Activated naive CD4-positive, alpha-beta T cell treated with anti-CD3 and anti-CD28 coated beads, Interleukin-2, amount 10 ng/mL, durations not matched to agents 7 days and 5 days (primary cell): ENCODE measurements at regions not wholly inside any gene's neighbourhood (a gene's known extent, or its start where the extent isn't known, plus 50 kb on each side); places are given as distances from the start of the nearest gene placed in this dataset.

Experiments
- CTCF ChIA-PET: fragments of 350-600 bp; sonication (Branson Sonifier 250); formaldehyde crosslinking; loops from one replicate; lab custom pipeline; 2021; ENCODE audit warnings: antibody characterized with exemption; lab: Charles Lee
- DNase-seq: peaks from one replicate; pipeline ENCODE4 v3.0.0-alpha.2; 2020
- H3K27ac Mint-ChIP-seq: one replicate; pipeline ENCODE4 v1.8.0; 2021; ENCODE audit warnings: mild to moderate bottlenecking, moderate library complexity, mixed read lengths
- H3K27me3 Mint-ChIP-seq: one replicate; pipeline ENCODE4 v1.8.0; 2021; ENCODE audit warnings: mild to moderate bottlenecking, mixed read lengths
- H3K36me3 Mint-ChIP-seq: one replicate; pipeline ENCODE4 v1.8.0; 2021; ENCODE audit warnings: mixed read lengths
- H3K4me1 Mint-ChIP-seq: one replicate; pipeline ENCODE4 v1.8.0; 2021; ENCODE audit warnings: mixed read lengths
- H3K4me3 Mint-ChIP-seq: one replicate; pipeline ENCODE4 v1.8.0; 2021; ENCODE audit warnings: mild to moderate bottlenecking, moderate library complexity, mixed read lengths
- H3K9me3 Mint-ChIP-seq: one replicate; pipeline ENCODE4 v1.8.0; 2021; ENCODE audit warnings: mixed read lengths

DNA sequence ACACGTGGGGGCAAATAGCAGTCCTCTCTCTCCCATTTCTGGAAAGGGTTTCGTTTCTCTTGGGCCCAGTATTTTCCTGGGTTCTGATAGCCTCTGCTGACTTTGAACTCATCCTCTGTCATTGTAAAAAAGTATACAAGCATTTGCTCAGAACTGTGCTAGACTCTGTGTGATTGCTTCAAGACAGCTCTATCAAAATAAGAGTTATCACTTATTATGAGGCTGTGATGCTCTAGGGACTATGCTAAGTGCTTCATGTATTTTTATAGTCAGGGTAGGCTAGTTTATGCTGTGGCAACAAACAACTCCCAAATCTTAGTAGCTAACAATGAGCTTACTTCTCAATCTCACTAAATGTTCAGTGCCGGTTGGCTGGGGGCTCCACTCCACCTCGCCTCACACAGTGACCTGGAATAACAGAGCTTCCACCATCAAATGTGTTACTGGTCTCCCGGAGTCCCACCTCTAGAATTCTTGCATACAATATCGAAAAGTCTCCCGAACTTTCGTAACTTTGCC is 110.8 kb upstream of the CDC42EP3 start:
- Mint-ChIP-seq H3K9me3 (peaks cover 2% of the 10 kb centered on the region), H3K4me3 (no peak overlapping the region), H3K27me3 (peaks cover 7% of the 10 kb centered on the region), H3K4me1 (no peaks in the 10 kb centered on the region), H3K27ac (no peak overlapping the region), H3K36me3 (no peaks in the 10 kb centered on the region)
- CTCF ChIA-PET, result interaction anchor here (0.8 kb wide), 1 partner anchor 12 kb away, joined by 3 read pairs; no protein-coding TSS in a partner anchor
- DNase-seq, result no peak

DNA sequence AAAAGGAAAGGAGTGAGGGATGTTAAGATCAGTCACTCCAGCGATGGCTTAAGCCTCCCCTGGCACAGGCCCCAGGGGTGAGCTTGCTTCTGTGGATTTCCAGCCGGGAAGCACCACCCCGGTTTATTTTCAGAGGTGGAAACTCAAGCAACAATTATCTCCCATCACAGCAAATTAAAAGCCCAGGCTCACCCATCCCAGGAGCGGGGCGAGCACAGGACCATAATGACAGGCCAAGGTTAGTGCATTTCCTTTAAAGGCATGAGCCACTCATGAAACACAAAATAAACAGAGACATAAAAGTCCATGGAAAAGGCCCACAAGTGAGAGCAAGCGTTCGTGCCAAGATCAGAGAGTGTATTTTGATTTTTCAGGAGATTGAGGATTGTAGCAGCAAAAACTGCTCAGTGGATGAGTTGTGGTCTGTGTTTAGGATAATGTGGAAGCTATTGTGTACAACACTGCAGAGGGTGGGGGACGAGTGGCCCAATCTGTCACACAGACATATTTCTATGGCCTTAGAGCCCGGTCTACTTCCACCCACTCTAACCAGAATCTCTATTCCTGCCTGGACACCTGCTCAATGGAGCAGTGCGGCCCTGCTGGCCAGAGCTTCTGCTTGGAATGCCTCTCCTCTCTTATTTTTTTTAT is 111.4 kb upstream of the CDC42EP3 start:
- H3K9me3 Mint-ChIP-seq, result peaks cover 6% of the 10 kb centered on the region
- CTCF ChIA-PET, result no interaction called here

DNA sequence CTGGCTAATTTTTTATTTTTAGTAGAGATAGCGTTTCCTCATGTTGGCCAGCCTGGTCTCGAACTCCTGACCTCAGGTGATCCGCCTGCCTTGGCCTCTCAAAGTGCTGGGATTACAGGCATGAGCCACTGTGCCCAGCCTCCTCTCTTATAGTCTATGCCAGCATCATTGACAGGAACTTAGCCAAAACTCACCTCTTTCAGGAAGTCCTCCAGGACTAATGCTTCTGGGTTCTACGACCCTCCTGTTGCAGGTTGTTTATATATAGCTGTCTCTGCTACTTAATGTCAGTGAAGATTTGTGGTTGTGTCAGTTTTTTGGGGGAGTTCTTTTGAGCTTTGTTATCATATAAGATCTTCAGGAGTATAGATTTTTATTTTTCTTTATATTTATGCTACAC is 112.1 kb upstream of the CDC42EP3 start:
- Mint-ChIP-seq H3K9me3 (peaks cover 12% of the 10 kb centered on the region), H3K27ac (no peak overlapping the region), H3K36me3 (no peaks in the 10 kb centered on the region), H3K4me1 (no peaks in the 10 kb centered on the region), H3K4me3 (no peak overlapping the region), H3K27me3 (peaks cover 6% of the 10 kb centered on the region)
- CTCF ChIA-PET, result no interaction called here
- no peak for DNase-seq

More for the DNA sequence above, 111.4 kb upstream of the CDC42EP3 start:
- Mint-ChIP-seq H3K27ac (no peak overlapping the region), H3K4me3 (no peak overlapping the region), H3K4me1 (no peaks in the 10 kb centered on the region), H3K36me3 (no peaks in the 10 kb centered on the region), H3K27me3 (peaks cover 9% of the 10 kb centered on the region)
- no peak for DNase-seq

DNA sequence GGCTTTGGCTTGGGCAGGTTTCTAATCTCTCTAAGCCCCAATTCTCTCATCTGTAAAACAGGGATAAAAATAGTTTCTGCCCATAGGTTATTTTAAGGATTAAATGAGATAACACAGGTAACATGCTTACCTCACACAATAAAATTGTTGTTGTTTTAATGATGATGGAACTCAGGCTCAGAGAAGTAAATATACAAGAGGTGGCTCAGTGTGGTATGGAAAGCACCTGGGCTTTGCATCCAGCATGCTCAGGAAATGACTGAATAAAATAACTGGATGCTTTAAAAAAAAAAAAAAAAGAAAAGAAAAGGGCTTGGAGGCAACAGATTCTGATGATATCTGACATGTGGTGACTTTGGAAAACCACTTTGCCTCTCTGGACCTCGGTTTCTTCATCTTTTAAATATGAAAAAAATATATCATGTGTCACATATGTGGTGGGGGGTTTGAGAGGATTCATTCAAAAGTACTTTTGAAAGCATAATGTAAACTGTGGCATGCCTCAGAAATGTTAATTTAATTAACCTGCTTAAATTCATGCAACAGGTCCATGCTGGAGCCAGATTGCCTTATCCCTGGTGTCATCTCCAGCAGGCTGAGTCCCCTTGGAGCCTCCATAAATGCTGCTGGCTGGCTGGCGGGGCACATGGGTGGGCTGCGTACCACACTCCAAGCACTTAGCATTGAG is 112.8 kb upstream of the CDC42EP3 start:
- Mint-ChIP-seq H3K27ac (no peak overlapping the region), H3K4me1 (no peaks in the 10 kb centered on the region), H3K36me3 (no peaks in the 10 kb centered on the region), H3K27me3 (peaks cover 6% of the 10 kb centered on the region), H3K4me3 (no peak overlapping the region), H3K9me3 (peaks cover 18% of the 10 kb centered on the region)
- no peak for DNase-seq
- CTCF ChIA-PET, result no interaction called here

DNA sequence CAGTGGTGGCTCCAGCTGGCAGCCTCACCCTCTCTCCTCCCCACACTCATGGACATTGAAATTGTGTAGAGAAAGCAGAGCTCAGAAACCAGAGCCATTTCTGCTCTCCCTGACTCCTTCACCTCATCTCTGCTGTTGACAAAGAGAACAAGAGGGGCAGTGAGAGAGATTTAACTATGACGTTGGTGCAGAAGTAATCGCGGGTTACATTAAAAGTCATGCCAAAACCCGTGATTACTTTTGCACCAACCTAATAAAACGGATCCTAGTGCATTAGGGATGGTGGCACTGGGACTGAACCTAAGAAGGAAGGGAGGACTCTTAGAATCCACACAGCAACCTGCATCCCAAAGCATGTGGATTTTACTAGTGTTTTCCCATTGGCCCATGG is 113.3 kb upstream of the CDC42EP3 start:
- Mint-ChIP-seq H3K4me3 (no peak overlapping the region), H3K27me3 (peaks cover 6% of the 10 kb centered on the region), H3K4me1 (no peaks in the 10 kb centered on the region), H3K27ac (no peak overlapping the region), H3K36me3 (no peaks in the 10 kb centered on the region), H3K9me3 (peaks cover 21% of the 10 kb centered on the region)
- CTCF ChIA-PET, result no interaction called here
- DNase-seq, result no peak

DNA sequence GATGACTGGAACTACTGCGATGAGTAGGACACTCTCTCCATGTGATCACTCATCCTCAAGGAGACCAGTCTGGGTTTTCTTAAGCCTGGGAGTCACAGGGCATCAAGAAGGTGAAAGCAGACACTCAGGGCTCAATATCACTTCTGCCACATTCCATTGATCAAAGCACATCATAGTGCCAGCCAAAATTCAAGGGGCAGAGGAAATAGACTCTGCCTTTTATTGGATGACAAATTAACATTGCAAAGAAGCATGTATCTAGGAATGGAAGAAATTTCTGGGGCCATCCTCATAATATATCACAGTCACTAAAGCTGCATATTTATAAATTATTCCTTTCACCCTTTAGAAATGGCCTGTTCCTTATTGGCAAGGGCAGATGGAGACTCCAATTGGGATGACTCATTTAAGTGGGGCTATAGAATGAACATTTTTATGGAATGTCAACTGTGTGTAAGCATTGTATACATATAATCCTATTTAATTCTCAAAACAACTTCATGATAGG is 114.8 kb upstream of the CDC42EP3 start:
- Mint-ChIP-seq H3K27ac (no peak overlapping the region), H3K36me3 (no peaks in the 10 kb centered on the region)
- CTCF ChIA-PET, result no interaction called here

DNA sequence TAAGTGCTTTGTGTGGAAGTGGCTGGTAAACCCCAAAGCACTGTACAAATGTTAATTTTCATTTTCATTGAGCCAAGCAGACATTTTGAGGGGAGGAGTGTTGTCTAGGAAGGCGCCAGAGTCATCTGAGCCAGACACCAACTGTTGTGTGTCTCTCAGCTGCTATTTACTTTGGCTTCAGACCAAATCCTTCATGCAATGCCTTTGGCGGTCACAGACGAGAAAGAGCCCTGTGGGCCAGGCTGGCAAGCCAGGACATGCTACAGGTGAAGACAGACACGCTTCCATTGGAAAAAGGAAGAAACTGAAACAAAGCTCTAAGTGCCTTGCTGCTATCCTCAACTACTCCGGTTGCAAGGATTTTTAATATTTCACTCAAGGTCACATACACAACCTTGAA is 115.4 kb upstream of the CDC42EP3 start:
- peaks cover 23% of the 10 kb centered on the region for H3K9me3 Mint-ChIP-seq
- H3K36me3 Mint-ChIP-seq, result no peaks in the 10 kb centered on the region
- CTCF ChIA-PET, result no interaction called here
- DNase-seq, result no peak
- H3K4me1 Mint-ChIP-seq, result no peaks in the 10 kb centered on the region
- no peak overlapping the region for H3K4me3 Mint-ChIP-seq
- H3K27me3 Mint-ChIP-seq, result peaks cover 6% of the 10 kb centered on the region
- H3K27ac Mint-ChIP-seq, result no peak overlapping the region

More for the DNA sequence above, 114.8 kb upstream of the CDC42EP3 start:
- Mint-ChIP-seq H3K27me3 (peaks cover 6% of the 10 kb centered on the region), H3K9me3 (peaks cover 23% of the 10 kb centered on the region), H3K4me3 (no peak overlapping the region), H3K4me1 (no peaks in the 10 kb centered on the region)
- no peak for DNase-seq

DNA sequence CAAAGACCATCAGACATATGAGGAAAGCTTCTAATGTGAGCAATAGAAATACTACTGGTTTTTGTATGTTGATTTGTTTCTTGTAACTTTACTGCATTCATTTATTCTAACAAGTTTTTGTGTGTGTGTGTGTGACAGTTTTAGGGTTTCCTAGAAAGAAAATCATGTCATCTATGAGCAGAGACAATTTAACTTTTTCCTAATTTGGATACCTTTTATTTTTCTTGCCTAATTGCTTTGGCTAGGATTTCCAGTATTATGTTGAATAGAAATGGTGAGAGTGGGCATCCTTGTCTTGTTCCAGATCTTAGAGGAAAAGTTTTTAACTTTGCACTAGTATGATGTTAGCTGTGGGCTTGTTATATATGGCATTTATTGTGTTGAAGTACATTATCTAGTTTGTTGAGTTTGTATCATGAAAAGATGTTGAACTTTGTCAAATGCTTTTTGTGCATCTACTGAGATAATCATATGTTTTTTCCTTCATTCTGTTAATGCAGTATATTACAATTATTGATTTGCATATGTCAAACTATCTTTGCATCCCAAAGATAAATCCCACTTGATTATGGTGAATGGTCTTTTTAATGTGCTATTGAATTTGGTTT is 117.3 kb upstream of the CDC42EP3 start:
- H3K4me3 Mint-ChIP-seq, result no peak overlapping the region
- peaks cover 23% of the 10 kb centered on the region for H3K9me3 Mint-ChIP-seq
- no peaks in the 10 kb centered on the region for H3K36me3 Mint-ChIP-seq
- H3K27ac Mint-ChIP-seq, result no peak overlapping the region
- H3K27me3 Mint-ChIP-seq, result peaks cover 6% of the 10 kb centered on the region
- CTCF ChIA-PET, result no interaction called here
- no peaks in the 10 kb centered on the region for H3K4me1 Mint-ChIP-seq
- DNase-seq, result no peak

DNA sequence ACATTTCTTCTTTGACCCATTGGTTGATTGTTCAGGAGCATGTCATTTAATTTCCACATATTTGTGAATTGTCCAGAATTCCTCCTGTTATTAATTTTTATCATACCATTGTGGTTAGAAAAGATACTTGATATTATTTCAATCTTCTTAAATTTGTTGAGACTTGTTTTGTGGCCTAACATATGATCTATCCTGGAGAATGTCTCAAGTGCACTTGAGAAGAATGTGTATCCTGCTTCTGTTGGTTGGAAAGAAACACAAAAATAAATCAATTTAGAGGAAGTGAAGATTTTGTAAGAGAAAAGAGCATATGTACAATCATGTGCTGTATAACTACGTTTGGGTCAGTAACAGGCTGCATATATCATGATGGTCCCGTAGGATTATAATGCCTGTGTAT is 118.6 kb upstream of the CDC42EP3 start:
- H3K27me3 Mint-ChIP-seq, result peaks cover 6% of the 10 kb centered on the region
- no peak for DNase-seq
- H3K4me3 Mint-ChIP-seq, result no peak overlapping the region
- no peak overlapping the region for H3K27ac Mint-ChIP-seq
- no peaks in the 10 kb centered on the region for H3K4me1 Mint-ChIP-seq
- CTCF ChIA-PET, result no interaction called here
- H3K9me3 Mint-ChIP-seq, result peaks cover 23% of the 10 kb centered on the region
- H3K36me3 Mint-ChIP-seq, result no peaks in the 10 kb centered on the region

DNA sequence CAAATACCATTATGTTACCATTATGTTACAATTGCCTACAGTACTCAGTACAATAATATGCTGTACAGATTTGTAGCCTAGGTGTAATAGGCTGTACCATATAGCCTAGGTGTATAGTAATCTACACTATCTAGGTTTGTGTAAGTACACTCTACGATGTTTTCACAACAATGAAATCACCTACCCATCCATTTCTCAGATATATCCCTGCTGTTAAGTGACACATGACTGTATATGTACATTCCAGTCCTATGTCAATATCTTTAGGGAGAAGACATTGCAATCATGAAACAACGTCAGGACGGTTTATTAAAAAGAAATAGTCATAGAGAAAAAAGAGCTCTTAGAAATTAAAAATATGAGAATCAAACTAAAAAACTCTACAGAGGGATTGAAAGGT is 119.0 kb upstream of the CDC42EP3 start:
- H3K4me3 Mint-ChIP-seq, result no peak overlapping the region
- peaks cover 6% of the 10 kb centered on the region for H3K27me3 Mint-ChIP-seq
- no peak for DNase-seq
- CTCF ChIA-PET, result no interaction called here
- no peaks in the 10 kb centered on the region for H3K4me1 Mint-ChIP-seq
- H3K36me3 Mint-ChIP-seq, result no peaks in the 10 kb centered on the region
- peaks cover 23% of the 10 kb centered on the region for H3K9me3 Mint-ChIP-seq
- H3K27ac Mint-ChIP-seq, result no peak overlapping the region

DNA sequence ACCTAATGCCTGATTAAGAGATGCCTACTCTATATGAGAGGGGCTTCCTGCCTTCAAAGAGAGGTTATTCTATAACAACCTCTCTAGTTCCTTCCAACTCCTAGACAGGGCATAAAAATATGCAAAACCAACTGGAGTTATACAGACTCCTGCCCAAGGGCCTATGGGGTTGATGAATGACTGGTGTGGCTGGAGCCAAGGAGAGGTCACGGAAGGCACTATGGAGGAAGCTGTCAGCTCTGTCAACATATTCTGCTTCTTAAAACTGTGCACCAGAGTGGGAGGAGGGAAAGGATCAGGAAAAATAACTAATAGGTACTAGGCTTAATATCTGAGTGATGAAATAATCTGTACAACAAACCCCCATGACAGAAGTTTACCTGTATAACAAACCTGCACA is 120.9 kb upstream of the CDC42EP3 start:
- H3K4me1 Mint-ChIP-seq, result no peaks in the 10 kb centered on the region
- H3K9me3 Mint-ChIP-seq, result peaks cover 19% of the 10 kb centered on the region
- H3K27me3 Mint-ChIP-seq, result peaks cover 7% of the 10 kb centered on the region
- no peak overlapping the region for H3K4me3 Mint-ChIP-seq
- DNase-seq, result no peak
- H3K36me3 Mint-ChIP-seq, result no peaks in the 10 kb centered on the region
- CTCF ChIA-PET, result no interaction called here
- no peak overlapping the region for H3K27ac Mint-ChIP-seq

DNA sequence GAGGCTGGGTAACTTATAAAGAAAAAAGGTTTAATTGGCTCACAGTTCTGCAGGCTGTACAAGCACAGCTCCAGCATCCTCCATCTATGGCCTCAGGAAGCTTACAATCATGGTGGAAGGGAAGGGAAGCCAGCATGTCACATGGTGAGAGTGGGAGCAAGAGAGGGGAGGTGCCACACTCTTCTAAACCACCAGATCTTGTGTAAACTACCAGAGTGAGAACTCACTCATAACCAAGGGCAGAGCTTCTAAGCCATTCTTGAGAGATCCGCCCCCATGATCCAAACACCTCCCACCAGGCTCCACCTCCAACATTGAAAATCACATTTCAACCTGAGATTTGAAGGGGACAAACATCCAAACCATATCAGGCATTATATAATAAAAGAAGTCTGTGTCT is 121.6 kb upstream of the CDC42EP3 start:
- Mint-ChIP-seq H3K27me3 (peaks cover 4% of the 10 kb centered on the region), H3K4me1 (no peaks in the 10 kb centered on the region), H3K36me3 (no peaks in the 10 kb centered on the region), H3K4me3 (no peak overlapping the region), H3K9me3 (peaks cover 16% of the 10 kb centered on the region), H3K27ac (no peak overlapping the region)
- no peak for DNase-seq
- CTCF ChIA-PET, result no interaction called here

DNA sequence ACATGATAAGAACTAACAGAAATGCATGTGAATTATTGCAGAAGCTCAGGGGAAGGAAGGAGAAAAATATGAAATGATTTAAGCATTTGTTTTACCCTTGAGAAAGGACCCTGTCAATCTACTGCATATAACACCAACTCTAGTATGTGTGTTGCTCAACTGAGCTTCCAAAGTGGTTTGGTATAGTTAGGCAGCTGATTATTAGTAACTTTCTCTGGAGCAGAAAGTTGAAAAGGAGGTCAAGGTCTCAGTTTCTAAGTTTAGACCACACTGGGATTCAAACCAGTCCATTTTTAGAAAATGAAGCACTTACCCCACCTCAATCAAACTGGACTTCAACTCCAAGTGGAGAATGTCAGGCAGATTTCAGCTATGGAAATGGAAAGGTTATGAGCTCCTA is 123.3 kb upstream of the CDC42EP3 start:
- H3K4me1 Mint-ChIP-seq, result no peaks in the 10 kb centered on the region
- H3K4me3 Mint-ChIP-seq, result no peak overlapping the region
- no peak overlapping the region for H3K27ac Mint-ChIP-seq
- peaks cover 8% of the 10 kb centered on the region for H3K27me3 Mint-ChIP-seq
- CTCF ChIA-PET, result interaction anchor here (0.7 to 1.0 kb wide), 2 partner anchors 83 to 345 kb away, joined by 3 read pairs; no protein-coding TSS in a partner anchor
- H3K36me3 Mint-ChIP-seq, result no peaks in the 10 kb centered on the region
- DNase-seq, result no peak
- H3K9me3 Mint-ChIP-seq, result peaks cover 1% of the 10 kb centered on the region

DNA sequence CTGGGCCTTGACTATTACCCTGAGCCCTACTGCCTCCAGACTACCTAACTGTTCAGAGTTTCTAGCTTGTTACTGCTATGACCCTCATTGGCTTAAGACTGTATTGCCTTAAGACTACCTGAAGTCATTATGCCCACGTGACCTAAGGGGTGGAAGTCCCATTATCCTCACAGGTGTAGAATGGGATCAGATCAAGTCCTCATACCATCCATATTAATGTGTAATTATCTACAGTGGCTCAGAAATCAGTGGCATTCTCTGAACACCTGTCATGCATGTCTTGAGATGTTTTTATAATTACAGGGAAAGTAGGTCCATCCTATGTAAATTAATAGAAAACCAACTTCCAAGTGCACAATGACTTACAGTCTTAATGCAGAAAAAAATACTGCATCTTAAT is 124.0 kb upstream of the CDC42EP3 start:
- Mint-ChIP-seq H3K4me1 (no peaks in the 10 kb centered on the region), H3K27me3 (peaks cover 8% of the 10 kb centered on the region), H3K36me3 (no peaks in the 10 kb centered on the region), H3K9me3 (no peaks in the 10 kb centered on the region), H3K27ac (no peak overlapping the region), H3K4me3 (no peak overlapping the region)
- CTCF ChIA-PET, result interaction anchor here (1.0 kb wide), 1 partner anchor 346 kb away, joined by 3 read pairs; no protein-coding TSS in a partner anchor
- DNase-seq, result no peak
